ENCODE measurements at regions not wholly inside any gene's neighbourhood (a gene's known extent, or its start where the extent isn't known, plus 50 kb on each side); places are given as distances from the start of the nearest gene placed in this dataset.
"Not testable (repeated sequence)": the region's sequence is repeated elsewhere in the genome, so short reads cannot be mapped to it uniquely, and the experiment has no call there.

- TF ChIP-seq CTCF (CRISPR knock-in tag; IDR thresholded peaks at IDR 0.05), result peak; percentile 59
Observed at GRCh38 chr11:13152736-13153541, 124.7 kb upstream of the BMAL1 start (continued).

DNA sequence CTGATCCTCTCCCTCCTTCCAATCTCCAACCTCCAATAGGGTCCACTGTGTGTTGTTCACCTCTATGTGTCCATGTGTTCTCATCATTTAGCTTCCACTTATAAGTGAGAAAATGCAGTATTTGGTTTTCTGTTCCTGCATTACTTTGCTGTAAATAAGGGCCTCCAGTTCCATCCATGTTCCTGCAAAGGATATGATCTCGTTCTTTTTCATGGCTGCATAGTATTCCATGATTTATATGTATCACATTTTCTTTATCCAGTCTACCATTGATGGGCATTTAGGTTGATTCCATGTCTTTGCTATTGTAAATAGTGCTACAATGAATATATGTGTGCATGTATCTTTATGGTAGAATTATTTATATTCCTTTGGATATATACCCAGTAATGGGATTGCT lies 123.2 kb upstream of the BMAL1 start:
- peaks cover 49% of the 10 kb centered on the region for H3K4me1 ChIP-seq (ENCODE audit: insufficient read depth, low read length)
- H3K9ac ChIP-seq (ENCODE audit: insufficient read depth, low read depth, low read length); H3K27me3 ChIP-seq (ENCODE audit: control insufficient read depth in 1 of 2, insufficient read depth in 2 of 2, low read length in 2 of 2); H3K9me3 ChIP-seq (ENCODE audit: low read length); H3K27ac ChIP-seq (ENCODE audit: extremely low read length, insufficient read depth, low read length); H3K36me3 ChIP-seq (replicated peaks in 1 of 2; ENCODE audit: control insufficient read depth in 1 of 2, insufficient read depth in 2 of 2, low read length in 2 of 2); DNase-seq (ENCODE audit: low spot score); H3K79me2 ChIP-seq (ENCODE audit: insufficient read depth, low read length); H2AFZ ChIP-seq (ENCODE audit: low read length); H4K20me1 ChIP-seq (ENCODE audit: insufficient read depth, low read length); ATAC-seq; POLR2A ChIA-PET; H3K4me3 ChIP-seq (replicated peaks in 1 of 3; ENCODE audit: insufficient read depth in 1 of 3, low read depth in 2 of 3, low read length in 3 of 3); BruUV-seq (replicated peaks); intact Hi-C loops (cut with micrococcal nuclease; ENCODE audit: unreplicated experiment); H3K4me2 ChIP-seq (ENCODE audit: low read depth, low read length); FAIRE-seq: not testable (repeated sequence)
- in situ Hi-C loops (cut with HindIII; ENCODE audit: extremely low pct_ligation_motif_present, low pct_unique_long_range_greater_than_20kb), result loop anchor here (5.0 kb wide), 1 partner anchor 187 kb away; no protein-coding TSS in a partner anchor
- CTCF ChIA-PET (ENCODE audit: low intra/inter-chr PET ratio, low total read pairs), result interaction anchor here (3.9 kb wide), 1 partner anchor 190 kb away, joined by 36 read pairs; no protein-coding TSS in a partner anchor
- 31% methylated on average over 1 of the region's 1 CpG for WGBS (ENCODE audit: low lambda C conversion rate)

DNA sequence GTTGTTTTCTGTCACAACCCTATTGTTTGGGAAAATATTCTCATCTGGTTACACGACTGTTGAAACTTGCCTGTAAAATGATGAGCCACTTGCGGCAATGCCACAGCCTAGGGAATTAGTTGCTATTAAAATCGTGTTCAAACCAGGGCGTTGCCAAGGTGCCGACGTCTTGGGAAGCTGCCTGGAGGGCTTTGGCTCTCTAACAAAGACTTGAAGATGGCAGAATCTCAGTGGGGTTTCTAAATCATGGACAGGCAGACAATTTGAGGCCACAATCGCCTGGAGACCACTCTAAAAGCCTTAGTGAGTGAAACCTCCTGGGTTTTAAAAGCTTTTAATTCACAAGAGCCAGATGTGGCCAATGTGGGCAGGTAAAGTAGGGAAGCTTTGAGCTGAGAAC lies 117.2 kb upstream of the BMAL1 start:
- no peak for DNase-seq (ENCODE audit: low spot score)
- H3K4me3 ChIP-seq (replicated peaks in 1 of 3; ENCODE audit: insufficient read depth in 1 of 3, low read depth in 2 of 3, low read length in 3 of 3), result no peak overlapping the region
- FAIRE-seq, result no peak
- intact Hi-C loops (cut with micrococcal nuclease; ENCODE audit: unreplicated experiment) (no loop called here), in situ Hi-C loops (cut with HindIII; ENCODE audit: extremely low pct_ligation_motif_present, low pct_unique_long_range_greater_than_20kb) (no loop called here)
- peaks cover 8% of the 10 kb centered on the region; the same call in 1 of the 2 replicates for H3K4me1 ChIP-seq (ENCODE audit: insufficient read depth, low read length)
- no peaks in the 10 kb centered on the region for H4K20me1 ChIP-seq (ENCODE audit: insufficient read depth, low read length)
- H2AFZ ChIP-seq (ENCODE audit: low read length), result no peak overlapping the region
- no peak for ATAC-seq
- H3K27ac ChIP-seq (ENCODE audit: extremely low read length, insufficient read depth, low read length), result no peak overlapping the region
- POLR2A ChIA-PET, result no interaction called here
- H3K9me3 ChIP-seq (ENCODE audit: low read length), result no peaks in the 10 kb centered on the region
- CTCF ChIA-PET (ENCODE audit: low intra/inter-chr PET ratio, low total read pairs), result no interaction called here
- BruUV-seq (replicated peaks), result no TSS peak
- WGBS (ENCODE audit: low lambda C conversion rate), result 34% methylated on average over 7 of the region's 7 CpGs
- no peak overlapping the region for H3K9ac ChIP-seq (ENCODE audit: insufficient read depth, low read depth, low read length)
- H3K27me3 ChIP-seq (ENCODE audit: control insufficient read depth in 1 of 2, insufficient read depth in 2 of 2, low read length in 2 of 2), result no peaks in the 10 kb centered on the region; a peak in 3 of 5 replicates
- no peaks in the 10 kb centered on the region for H3K79me2 ChIP-seq (ENCODE audit: insufficient read depth, low read length)
- H3K4me2 ChIP-seq (ENCODE audit: low read depth, low read length), result no peak overlapping the region
- H3K36me3 ChIP-seq (replicated peaks in 1 of 2; ENCODE audit: control insufficient read depth in 1 of 2, insufficient read depth in 2 of 2, low read length in 2 of 2), result no peaks in the 10 kb centered on the region
- TF ChIP-seq ZNF512 (CRISPR knock-in tag; IDR thresholded peaks at IDR 0.05) (no peak), YEATS2 (CRISPR knock-in tag; IDR thresholded peaks at IDR 0.05; ENCODE audit: borderline replicate concordance) (no peak)
- TF ChIP-seq, protein P1, sequence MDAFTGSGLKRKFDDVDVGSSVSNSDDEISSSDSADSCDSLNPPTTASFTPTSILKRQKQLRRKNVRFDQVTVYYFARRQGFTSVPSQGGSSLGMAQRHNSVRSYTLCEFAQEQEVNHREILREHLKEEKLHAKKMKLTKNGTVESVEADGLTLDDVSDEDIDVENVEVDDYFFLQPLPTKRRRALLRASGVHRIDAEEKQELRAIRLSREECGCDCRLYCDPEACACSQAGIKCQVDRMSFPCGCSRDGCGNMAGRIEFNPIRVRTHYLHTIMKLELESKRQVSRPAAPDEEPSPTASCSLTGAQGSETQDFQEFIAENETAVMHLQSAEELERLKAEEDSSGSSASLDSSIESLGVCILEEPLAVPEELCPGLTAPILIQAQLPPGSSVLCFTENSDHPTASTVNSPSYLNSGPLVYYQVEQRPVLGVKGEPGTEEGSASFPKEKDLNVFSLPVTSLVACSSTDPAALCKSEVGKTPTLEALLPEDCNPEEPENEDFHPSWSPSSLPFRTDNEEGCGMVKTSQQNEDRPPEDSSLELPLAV (CRISPR knock-in tag; conservative IDR thresholded peaks at IDR 0.05; ENCODE audit: low read depth), result no peak

Data from HepG2 (cell line).